HL-60 (cell line): ENCODE measurements at regions not wholly inside any gene's neighbourhood (a gene's known extent, or its start where the extent isn't known, plus 50 kb on each side); places are given as distances from the start of the nearest gene placed in this dataset.

Experiments used
- DNase-seq, 2 experiments: peaks; one replicate each; pipeline ENCODE4 v3.0.0-alpha.2; 2010 to 2020; ENCODE audit warnings: low read depth in 1 of 2, low spot score in 1 of 2
- H3K27ac ChIP-seq: fragments of 250-450 bp; sonication (Bioruptor Pico); replicated peaks from 2 replicates; pipeline ENCODE4 v1.5.1; 2020; ENCODE audit warnings: mild to moderate bottlenecking, moderate library complexity
- H3K27me3 ChIP-seq: fragments of 250-450 bp; sonication (Bioruptor Pico); 2 replicates; pipeline ENCODE4 v1.5.1; 2021; ENCODE audit warnings: mild to moderate bottlenecking, moderate library complexity; ENCODE audit not compliant: insufficient read depth, poor library complexity, severe bottlenecking
- H3K4me3 ChIP-seq: replicated peaks from 2 replicates; pipeline ENCODE4 v1.5.1; 2011; ENCODE audit warnings: mild to moderate bottlenecking, control low read depth, low read length; ENCODE audit not compliant: insufficient read depth
- CTCF ChIP-seq: IDR thresholded peaks from one replicate; pipeline ENCODE4 v1.5.1; 2011; ENCODE audit warnings: low read length, control low read depth, inconsistent platforms; ENCODE audit not compliant: insufficient read depth
- GABPA ChIP-seq: IDR thresholded peaks from 2 replicates; pipeline ENCODE4 v1.6.1; 2012; ENCODE audit warnings: low read depth
- POLR2AphosphoS5 ChIP-seq: IDR thresholded peaks from 2 replicates; pipeline ENCODE4 v1.6.1; 2012; ENCODE audit warnings: low read depth
- SPI1 ChIP-seq: IDR thresholded peaks from 2 replicates; pipeline ENCODE4 v1.6.1; 2012; ENCODE audit warnings: low read depth, mild to moderate bottlenecking, borderline replicate concordance
- TF ChIP-seq, protein P1 (sequence below): IDR thresholded peaks from 2 replicates; pipeline ENCODE4 v1.6.1; 2012; ENCODE audit warnings: low read depth; ENCODE audit not compliant: insufficient replicate concordance

- DNase-seq = no peak
- Histone ChIP-seq H3K4me3 (no peak overlapping the region), H3K27ac (no peak overlapping the region), H3K27me3 (no peaks in the 10 kb centered on the region)
- TF ChIP-seq GABPA (no peak), CTCF (no peak), POLR2AphosphoS5 (no peak), SPI1 (no peak)
- TF ChIP-seq, protein P1, sequence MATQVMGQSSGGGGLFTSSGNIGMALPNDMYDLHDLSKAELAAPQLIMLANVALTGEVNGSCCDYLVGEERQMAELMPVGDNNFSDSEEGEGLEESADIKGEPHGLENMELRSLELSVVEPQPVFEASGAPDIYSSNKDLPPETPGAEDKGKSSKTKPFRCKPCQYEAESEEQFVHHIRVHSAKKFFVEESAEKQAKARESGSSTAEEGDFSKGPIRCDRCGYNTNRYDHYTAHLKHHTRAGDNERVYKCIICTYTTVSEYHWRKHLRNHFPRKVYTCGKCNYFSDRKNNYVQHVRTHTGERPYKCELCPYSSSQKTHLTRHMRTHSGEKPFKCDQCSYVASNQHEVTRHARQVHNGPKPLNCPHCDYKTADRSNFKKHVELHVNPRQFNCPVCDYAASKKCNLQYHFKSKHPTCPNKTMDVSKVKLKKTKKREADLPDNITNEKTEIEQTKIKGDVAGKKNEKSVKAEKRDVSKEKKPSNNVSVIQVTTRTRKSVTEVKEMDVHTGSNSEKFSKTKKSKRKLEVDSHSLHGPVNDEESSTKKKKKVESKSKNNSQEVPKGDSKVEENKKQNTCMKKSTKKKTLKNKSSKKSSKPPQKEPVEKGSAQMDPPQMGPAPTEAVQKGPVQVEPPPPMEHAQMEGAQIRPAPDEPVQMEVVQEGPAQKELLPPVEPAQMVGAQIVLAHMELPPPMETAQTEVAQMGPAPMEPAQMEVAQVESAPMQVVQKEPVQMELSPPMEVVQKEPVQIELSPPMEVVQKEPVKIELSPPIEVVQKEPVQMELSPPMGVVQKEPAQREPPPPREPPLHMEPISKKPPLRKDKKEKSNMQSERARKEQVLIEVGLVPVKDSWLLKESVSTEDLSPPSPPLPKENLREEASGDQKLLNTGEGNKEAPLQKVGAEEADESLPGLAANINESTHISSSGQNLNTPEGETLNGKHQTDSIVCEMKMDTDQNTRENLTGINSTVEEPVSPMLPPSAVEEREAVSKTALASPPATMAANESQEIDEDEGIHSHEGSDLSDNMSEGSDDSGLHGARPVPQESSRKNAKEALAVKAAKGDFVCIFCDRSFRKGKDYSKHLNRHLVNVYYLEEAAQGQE = no peak
Measured at GRCh38 chr1:178630417-178630816, 94.6 kb upstream of the RALGPS2 start.

- H3K27ac ChIP-seq = no peak overlapping the region
- TF ChIP-seq, protein P1 = no peak
- no peak for TF ChIP-seq SPI1
- no peak for TF ChIP-seq CTCF
- TF ChIP-seq GABPA = no peak
- no peak overlapping the region for H3K4me3 ChIP-seq
- H3K27me3 ChIP-seq = no peaks in the 10 kb centered on the region
- no peak for DNase-seq
Measured at GRCh38 chr1:178632653-178633052, 92.4 kb upstream of the RALGPS2 start.

DNA sequence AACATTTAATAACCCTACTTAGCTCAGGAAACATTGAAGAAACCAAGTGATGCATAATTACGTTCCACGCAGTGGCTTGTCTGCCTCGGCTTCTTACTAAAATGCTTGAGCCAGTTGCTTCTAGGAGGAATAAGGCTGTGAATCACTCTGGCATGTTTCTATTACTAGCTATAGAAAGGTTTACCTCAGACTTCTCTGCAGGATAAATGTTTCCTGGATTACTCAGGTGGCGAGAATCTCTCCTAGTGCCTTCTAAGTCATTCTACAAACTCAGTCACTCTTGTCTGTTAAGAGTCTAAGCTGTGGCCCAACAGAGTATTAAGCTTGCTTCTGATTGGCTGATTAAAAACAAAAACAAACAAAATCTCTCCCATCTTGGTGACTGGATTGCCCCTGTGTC lies 92.0 kb upstream of the RALGPS2 start:
- H3K4me3 ChIP-seq = no peak overlapping the region
- H3K27ac ChIP-seq = no peak overlapping the region
- H3K27me3 ChIP-seq = no peaks in the 10 kb centered on the region
- DNase-seq = no peak
- TF ChIP-seq SPI1 (no peak), GABPA (no peak), CTCF (no peak), POLR2AphosphoS5 (no peak)
- TF ChIP-seq, protein P1 = no peak
